VCaP (cell line): ENCODE measurements at regions not wholly inside any gene's neighbourhood (a gene's known extent, or its start where the extent isn't known, plus 50 kb on each side); places are given as distances from the start of the nearest gene placed in this dataset.

Experiments used
- H3K27ac ChIP-seq: fragments of 450-650 bp; 2 replicates; pipeline ENCODE4 v1.5.1; 2017
- CTCF ChIP-seq: fragments of 450-650 bp; conservative IDR thresholded peaks from 2 replicates; pipeline ENCODE4 v1.5.1; 2017; ENCODE audit warnings: mild to moderate bottlenecking, moderate library complexity

GRCh38 chr18:77472509-77472908, 222.9 kb downstream of the GALR1 start:
- no peak overlapping the region for H3K27ac ChIP-seq
- TF ChIP-seq CTCF: no peak

- H3K27ac ChIP-seq: peak overlapping the region; percentile 35
- peak; percentile 64 for TF ChIP-seq CTCF
These were observed 229.2 kb downstream of the GALR1 start for GRCh38 chr18:77478646-77479442.

GRCh38 chr18:77481541-77481940, 231.9 kb downstream of the GALR1 start:
- TF ChIP-seq CTCF: no peak
- no peak overlapping the region for H3K27ac ChIP-seq

GRCh38 chr18:77482190-77483085, 232.8 kb downstream of the GALR1 start:
- TF ChIP-seq CTCF: no peak
- no peak overlapping the region for H3K27ac ChIP-seq

- no peak overlapping the region for H3K27ac ChIP-seq
- TF ChIP-seq CTCF: no peak
These were observed 237.3 kb downstream of the GALR1 start for GRCh38 chr18:77486985-77487384.

GRCh38 chr18:77487951-77488740, 238.5 kb downstream of the GALR1 start:
- no peak overlapping the region for H3K27ac ChIP-seq
- TF ChIP-seq CTCF: no peak

- TF ChIP-seq CTCF: no peak
- no peak overlapping the region for H3K27ac ChIP-seq
These were observed 245.4 kb downstream of the GALR1 start for GRCh38 chr18:77495079-77495478.
